ENCODE measurements at regions not wholly inside any gene's neighbourhood (a gene's known extent, or its start where the extent isn't known, plus 50 kb on each side); places are given as distances from the start of the nearest gene placed in this dataset.
"Not testable (repeated sequence)": the region's sequence is repeated elsewhere in the genome, so short reads cannot be mapped to it uniquely, and the experiment has no call there.

DNA sequence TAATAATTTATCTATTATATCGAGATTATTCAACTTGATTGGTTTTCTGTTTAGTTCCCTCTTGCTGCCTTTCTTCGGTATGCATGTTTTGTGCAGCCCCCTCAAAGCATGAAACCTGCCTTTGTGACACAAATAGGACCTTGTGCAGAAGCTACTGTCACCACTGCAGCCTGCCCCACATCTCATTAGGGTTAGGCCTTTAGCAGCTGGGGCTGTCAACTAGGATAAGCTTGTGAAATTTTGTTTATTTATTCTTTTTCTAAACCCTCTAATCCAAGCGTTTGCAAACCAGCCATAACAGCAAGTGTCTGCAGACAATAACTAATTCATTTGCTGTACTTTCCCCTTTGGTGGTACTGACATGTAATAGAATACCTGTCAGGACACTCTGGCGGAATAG is 258.9 kb downstream of the RCHY1 start:
- Histone ChIP-seq H3K27me3 (ENCODE audit: control insufficient read depth, insufficient read depth, low read length) (no peaks in the 10 kb centered on the region), H3K4me1 (ENCODE audit: control insufficient read depth in 2 of 3, insufficient read depth in 2 of 3, low read depth in 1 of 3, low read length in 3 of 3) (no peaks in the 10 kb centered on the region), H3K36me3 (ENCODE audit: control insufficient read depth in 2 of 3, insufficient read depth in 3 of 3, low read length in 3 of 3) (no peaks in the 10 kb centered on the region), H3K27ac (ENCODE audit: low read depth in 2 of 2, low read length in 2 of 2) (no peak overlapping the region), H3K9ac (ENCODE audit: low read length in 3 of 3) (no peak overlapping the region), H3K9me3 (ENCODE audit: control insufficient read depth in 2 of 3, insufficient read depth in 1 of 3, low read length in 3 of 3) (no peaks in the 10 kb centered on the region), H3K4me3 (ENCODE audit: low read length in 3 of 3) (no peak overlapping the region)
- no peak for DNase-seq
- TF ChIP-seq, protein P1, sequence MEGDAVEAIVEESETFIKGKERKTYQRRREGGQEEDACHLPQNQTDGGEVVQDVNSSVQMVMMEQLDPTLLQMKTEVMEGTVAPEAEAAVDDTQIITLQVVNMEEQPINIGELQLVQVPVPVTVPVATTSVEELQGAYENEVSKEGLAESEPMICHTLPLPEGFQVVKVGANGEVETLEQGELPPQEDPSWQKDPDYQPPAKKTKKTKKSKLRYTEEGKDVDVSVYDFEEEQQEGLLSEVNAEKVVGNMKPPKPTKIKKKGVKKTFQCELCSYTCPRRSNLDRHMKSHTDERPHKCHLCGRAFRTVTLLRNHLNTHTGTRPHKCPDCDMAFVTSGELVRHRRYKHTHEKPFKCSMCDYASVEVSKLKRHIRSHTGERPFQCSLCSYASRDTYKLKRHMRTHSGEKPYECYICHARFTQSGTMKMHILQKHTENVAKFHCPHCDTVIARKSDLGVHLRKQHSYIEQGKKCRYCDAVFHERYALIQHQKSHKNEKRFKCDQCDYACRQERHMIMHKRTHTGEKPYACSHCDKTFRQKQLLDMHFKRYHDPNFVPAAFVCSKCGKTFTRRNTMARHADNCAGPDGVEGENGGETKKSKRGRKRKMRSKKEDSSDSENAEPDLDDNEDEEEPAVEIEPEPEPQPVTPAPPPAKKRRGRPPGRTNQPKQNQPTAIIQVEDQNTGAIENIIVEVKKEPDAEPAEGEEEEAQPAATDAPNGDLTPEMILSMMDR (IDR thresholded peaks at IDR 0.05; ENCODE audit: borderline replicate concordance, extremely low read depth, insufficient read depth), result no peak
- FAIRE-seq, result no peak
- intact Hi-C loops (cut with DNase I), result no loop called here

DNA sequence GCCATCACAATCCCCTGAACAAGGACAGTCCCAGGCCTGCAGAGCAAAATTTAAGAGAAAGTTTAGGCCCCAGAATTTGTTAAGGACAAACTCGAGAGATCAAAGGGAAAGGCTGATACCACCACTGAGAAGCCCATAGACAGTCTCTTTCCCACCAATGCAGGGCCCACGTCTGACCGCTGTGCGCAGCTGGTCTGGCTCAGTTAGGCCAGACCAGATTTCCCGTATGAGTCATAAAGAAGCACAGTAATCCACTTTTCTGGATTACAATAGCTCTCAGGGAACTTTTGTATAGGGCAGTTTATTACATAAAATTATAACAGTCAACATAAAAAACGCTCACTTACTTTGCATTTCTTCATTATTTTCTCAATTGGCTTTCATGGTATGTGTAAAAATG is 259.5 kb downstream of the RCHY1 start:
- Histone ChIP-seq H3K9ac (ENCODE audit: low read length in 3 of 3) (no peak overlapping the region), H3K4me1 (ENCODE audit: control insufficient read depth in 2 of 3, insufficient read depth in 2 of 3, low read depth in 1 of 3, low read length in 3 of 3) (no peaks in the 10 kb centered on the region), H3K27ac (ENCODE audit: low read depth in 2 of 2, low read length in 2 of 2) (no peak overlapping the region), H3K4me3 (ENCODE audit: low read length in 3 of 3) (no peak overlapping the region), H3K36me3 (ENCODE audit: control insufficient read depth in 2 of 3, insufficient read depth in 3 of 3, low read length in 3 of 3) (no peaks in the 10 kb centered on the region), H3K9me3 (ENCODE audit: control insufficient read depth in 2 of 3, insufficient read depth in 1 of 3, low read length in 3 of 3) (no peaks in the 10 kb centered on the region), H3K27me3 (ENCODE audit: control insufficient read depth, insufficient read depth, low read length) (no peaks in the 10 kb centered on the region)
- TF ChIP-seq, protein P1 (IDR thresholded peaks at IDR 0.05; ENCODE audit: borderline replicate concordance, extremely low read depth, insufficient read depth), result no peak
- FAIRE-seq (no peak), DNase-seq (no peak)
- intact Hi-C loops (cut with DNase I), result no loop called here

DNA sequence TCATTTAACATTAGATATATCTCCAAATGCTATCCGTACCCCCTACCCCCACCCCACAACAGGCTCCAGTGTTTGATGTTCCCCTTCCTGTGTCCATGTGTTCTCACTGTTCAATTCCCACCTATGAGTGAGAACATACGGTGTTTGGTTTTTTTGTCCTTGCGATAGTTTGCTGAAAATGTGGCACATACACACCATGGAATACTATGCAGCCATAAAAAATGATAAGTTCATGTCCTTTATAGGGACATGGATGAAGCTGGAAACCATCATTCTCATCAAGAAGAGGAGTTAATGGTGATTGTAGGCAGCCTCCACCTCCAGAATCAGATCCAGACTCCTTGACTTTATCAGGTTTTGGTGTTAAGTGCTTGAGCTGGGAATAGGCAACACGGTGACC is 261.1 kb downstream of the RCHY1 start:
- DNase-seq; H3K27ac ChIP-seq (ENCODE audit: low read depth in 2 of 2, low read length in 2 of 2); H3K27me3 ChIP-seq (ENCODE audit: control insufficient read depth, insufficient read depth, low read length); FAIRE-seq; H3K9me3 ChIP-seq (ENCODE audit: control insufficient read depth in 2 of 3, insufficient read depth in 1 of 3, low read length in 3 of 3); H3K4me3 ChIP-seq (ENCODE audit: low read length in 3 of 3); intact Hi-C loops (cut with DNase I); H3K36me3 ChIP-seq (ENCODE audit: control insufficient read depth in 2 of 3, insufficient read depth in 3 of 3, low read length in 3 of 3); H3K4me1 ChIP-seq (ENCODE audit: control insufficient read depth in 2 of 3, insufficient read depth in 2 of 3, low read depth in 1 of 3, low read length in 3 of 3); H3K9ac ChIP-seq (ENCODE audit: low read length in 3 of 3): not testable (repeated sequence)

DNA sequence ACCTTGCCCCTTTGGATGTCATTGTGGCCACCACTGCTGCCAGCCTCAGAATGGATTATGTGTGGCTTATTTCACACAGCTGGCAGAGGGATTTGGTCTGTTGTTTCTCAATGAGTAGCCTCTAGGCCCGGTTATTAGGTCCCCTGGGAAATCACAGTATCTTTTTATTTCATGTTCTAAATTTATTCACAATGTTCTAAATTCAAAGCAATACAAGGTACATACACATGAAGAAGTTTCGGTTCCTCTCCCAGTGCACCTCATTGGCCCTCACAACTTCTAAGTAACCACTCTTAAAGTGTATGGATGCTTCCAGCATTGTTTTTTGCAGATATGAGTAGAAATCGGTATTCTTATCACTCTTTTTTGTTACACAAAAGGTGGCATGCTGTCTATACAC is 262.7 kb downstream of the RCHY1 start:
- H3K27ac ChIP-seq (ENCODE audit: low read depth in 2 of 2, low read length in 2 of 2), result no peak overlapping the region
- H3K9ac ChIP-seq (ENCODE audit: low read length in 3 of 3), result no peak overlapping the region
- intact Hi-C loops (cut with DNase I), result no loop called here
- TF ChIP-seq, protein P1 (IDR thresholded peaks at IDR 0.05; ENCODE audit: borderline replicate concordance, extremely low read depth, insufficient read depth), result no peak
- no peaks in the 10 kb centered on the region for H3K4me1 ChIP-seq (ENCODE audit: control insufficient read depth in 2 of 3, insufficient read depth in 2 of 3, low read depth in 1 of 3, low read length in 3 of 3)
- H3K36me3 ChIP-seq (ENCODE audit: control insufficient read depth in 2 of 3, insufficient read depth in 3 of 3, low read length in 3 of 3), result no peaks in the 10 kb centered on the region
- no peak overlapping the region for H3K4me3 ChIP-seq (ENCODE audit: low read length in 3 of 3)
- no peak for FAIRE-seq
- no peaks in the 10 kb centered on the region for H3K27me3 ChIP-seq (ENCODE audit: control insufficient read depth, insufficient read depth, low read length)
- no peaks in the 10 kb centered on the region for H3K9me3 ChIP-seq (ENCODE audit: control insufficient read depth in 2 of 3, insufficient read depth in 1 of 3, low read length in 3 of 3)
- DNase-seq, result no peak
